GM12874 (cell line): ENCODE measurements at regions not wholly inside any gene's neighbourhood (a gene's known extent, or its start where the extent isn't known, plus 50 kb on each side); places are given as distances from the start of the nearest gene placed in this dataset.

Experiments used
- CTCF ChIP-seq: IDR thresholded peaks from 2 replicates; pipeline ENCODE4 v1.5.1; 2011; ENCODE audit warnings: low read depth, mild to moderate bottlenecking, control low read depth, low read length, moderate library complexity; ENCODE audit not compliant: insufficient read depth

GRCh38 chr1:218779341-218780100 is 394.2 kb upstream of the LYPLAL1 start:
- no peak for TF ChIP-seq CTCF

GRCh38 chr1:218783131-218783530 is 390.5 kb upstream of the LYPLAL1 start:
- no peak for TF ChIP-seq CTCF

- no peak for TF ChIP-seq CTCF
These were observed 389.8 kb upstream of the LYPLAL1 start for GRCh38 chr1:218783916-218784315.

- TF ChIP-seq CTCF = no peak
These were observed 387.8 kb upstream of the LYPLAL1 start for GRCh38 chr1:218785928-218786327.

- no peak for TF ChIP-seq CTCF
These were observed 385.9 kb upstream of the LYPLAL1 start for GRCh38 chr1:218787826-218788225.

- TF ChIP-seq CTCF = no peak
These were observed 376.9 kb upstream of the LYPLAL1 start for GRCh38 chr1:218796773-218797172.

- TF ChIP-seq CTCF = no peak
These were observed 370.9 kb upstream of the LYPLAL1 start for GRCh38 chr1:218802799-218803198.
